GM12872 (cell line): ENCODE measurements at regions not wholly inside any gene's neighbourhood (a gene's known extent, or its start where the extent isn't known, plus 50 kb on each side); places are given as distances from the start of the nearest gene placed in this dataset.

Experiments used
- TF ChIP-seq, protein P1 (sequence below): IDR thresholded peaks from 3 replicates; pipeline ENCODE4 v1.5.1; 2011; ENCODE audit warnings: low read depth, mild to moderate bottlenecking, low read length, moderate library complexity; ENCODE audit not compliant: insufficient read depth

GRCh38 chr10:123584419-123584775, 81.8 kb upstream of the GPR26 start:
- TF ChIP-seq, protein P1, sequence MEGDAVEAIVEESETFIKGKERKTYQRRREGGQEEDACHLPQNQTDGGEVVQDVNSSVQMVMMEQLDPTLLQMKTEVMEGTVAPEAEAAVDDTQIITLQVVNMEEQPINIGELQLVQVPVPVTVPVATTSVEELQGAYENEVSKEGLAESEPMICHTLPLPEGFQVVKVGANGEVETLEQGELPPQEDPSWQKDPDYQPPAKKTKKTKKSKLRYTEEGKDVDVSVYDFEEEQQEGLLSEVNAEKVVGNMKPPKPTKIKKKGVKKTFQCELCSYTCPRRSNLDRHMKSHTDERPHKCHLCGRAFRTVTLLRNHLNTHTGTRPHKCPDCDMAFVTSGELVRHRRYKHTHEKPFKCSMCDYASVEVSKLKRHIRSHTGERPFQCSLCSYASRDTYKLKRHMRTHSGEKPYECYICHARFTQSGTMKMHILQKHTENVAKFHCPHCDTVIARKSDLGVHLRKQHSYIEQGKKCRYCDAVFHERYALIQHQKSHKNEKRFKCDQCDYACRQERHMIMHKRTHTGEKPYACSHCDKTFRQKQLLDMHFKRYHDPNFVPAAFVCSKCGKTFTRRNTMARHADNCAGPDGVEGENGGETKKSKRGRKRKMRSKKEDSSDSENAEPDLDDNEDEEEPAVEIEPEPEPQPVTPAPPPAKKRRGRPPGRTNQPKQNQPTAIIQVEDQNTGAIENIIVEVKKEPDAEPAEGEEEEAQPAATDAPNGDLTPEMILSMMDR, result no peak

- TF ChIP-seq, protein P1, result no peak
Observed at GRCh38 chr10:123585477-123586445, 80.4 kb upstream of the GPR26 start.

DNA sequence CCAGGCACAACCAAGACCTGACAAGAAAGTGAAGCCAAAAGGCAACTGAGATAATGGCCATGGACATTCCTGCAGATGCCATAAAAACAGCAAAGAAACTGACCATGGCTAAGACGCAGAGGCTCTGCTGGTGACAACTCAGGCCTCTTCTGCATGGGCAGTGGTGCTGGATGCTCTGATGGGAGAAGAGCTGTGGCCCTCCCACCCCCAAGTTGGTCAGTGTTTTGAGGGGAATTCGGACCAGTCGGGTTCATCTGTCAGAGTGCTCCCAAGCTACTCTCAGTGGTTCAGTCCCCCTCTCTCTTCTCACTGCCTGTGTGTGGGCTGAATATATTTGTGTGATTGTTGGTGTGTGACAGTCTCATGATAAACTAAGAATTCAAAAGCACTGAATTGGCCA, 79.0 kb upstream of the GPR26 start:
- TF ChIP-seq, protein P1, result no peak

GRCh38 chr10:123588386-123588914, 77.7 kb upstream of the GPR26 start:
- TF ChIP-seq, protein P1, result no peak

DNA sequence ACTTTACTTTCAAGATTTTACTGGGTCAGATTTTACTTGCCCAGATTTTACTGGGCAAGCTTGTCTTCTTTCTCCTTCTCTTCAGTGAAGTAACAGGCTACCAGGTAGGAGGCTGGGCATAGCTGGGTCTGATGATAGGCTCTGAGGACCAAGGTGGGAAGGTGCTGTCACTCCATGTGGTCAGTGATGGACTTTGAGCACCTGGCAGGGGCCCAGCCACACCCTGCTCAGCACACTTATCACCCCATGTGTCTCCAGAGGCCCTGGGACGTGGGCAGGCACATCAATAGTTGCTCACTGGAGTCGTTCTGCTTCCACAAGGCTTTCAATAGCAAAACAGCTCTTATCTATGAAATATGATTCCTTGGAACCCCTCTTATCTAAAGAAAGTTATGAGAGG, 70.5 kb upstream of the GPR26 start:
- TF ChIP-seq, protein P1, result no peak

- TF ChIP-seq, protein P1, result no peak
Observed at GRCh38 chr10:123597676-123598075, 68.5 kb upstream of the GPR26 start.

- TF ChIP-seq, protein P1, result no peak
Observed at GRCh38 chr10:123599366-123599849, 66.7 kb upstream of the GPR26 start.
